ENCODE measurements at regions not wholly inside any gene's neighbourhood (a gene's known extent, or its start where the extent isn't known, plus 50 kb on each side); places are given as distances from the start of the nearest gene placed in this dataset.

DNA sequence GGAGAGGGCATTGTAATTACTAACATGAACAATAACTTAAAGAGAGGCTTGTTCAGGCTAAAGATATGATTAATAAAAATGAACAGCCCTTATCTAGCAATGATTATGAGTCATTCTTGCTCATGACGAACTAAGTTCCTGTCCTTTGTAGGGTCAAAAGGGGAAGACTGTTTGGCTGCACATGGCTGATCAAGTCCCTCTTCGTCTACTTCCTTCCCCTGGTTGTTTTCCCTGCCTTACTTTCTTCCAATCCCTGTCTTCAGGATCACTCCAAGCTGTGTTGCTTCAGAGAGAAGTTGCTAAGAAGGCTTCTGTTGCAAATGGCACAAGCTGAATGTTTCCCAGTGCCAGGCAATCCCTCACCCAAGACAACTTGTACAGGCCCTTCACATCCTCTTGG lies 115.0 kb upstream of the HS3ST1 start:
- no peak for TF ChIP-seq CTCF (conservative IDR thresholded peaks at IDR 0.05)
- no peak for TF ChIP-seq EZH2 (IDR thresholded peaks at IDR 0.05; ENCODE audit: low read depth)

All from PC-9 (cell line).